Eye (tissue), 1 donor: ENCODE measurements at regions not wholly inside any gene's neighbourhood (a gene's known extent, or its start where the extent isn't known, plus 50 kb on each side); places are given as distances from the start of the nearest gene placed in this dataset.
"Not testable (repeated sequence)": the region's sequence is repeated elsewhere in the genome, so short reads cannot be mapped to it uniquely, and the experiment has no call there.

Source experiments
- DNase-seq: peaks from one replicate; pipeline ENCODE4 v3.0.0-alpha.2; 2015

GRCh38 chr6:140806431-140806830 lies 1326.3 kb upstream of the GJE1 start:
- DNase-seq: no peak

GRCh38 chr6:140794544-140794943 lies 1338.2 kb upstream of the GJE1 start:
- no peak for DNase-seq

GRCh38 chr6:140790109-140790508 lies 1342.6 kb upstream of the GJE1 start:
- no peak for DNase-seq

- no peak for DNase-seq
Observed at GRCh38 chr6:140789466-140789865, 1343.3 kb upstream of the GJE1 start.

- DNase-seq: no peak
Observed at GRCh38 chr6:140785926-140786325, 1346.8 kb upstream of the GJE1 start.

GRCh38 chr6:140784573-140784972 lies 1348.2 kb upstream of the GJE1 start:
- no peak for DNase-seq

GRCh38 chr6:140783504-140783903 lies 1349.2 kb upstream of the GJE1 start:
- not testable (repeated sequence) for DNase-seq

- no peak for DNase-seq
Observed at GRCh38 chr6:140782941-140783340, 1349.8 kb upstream of the GJE1 start.

GRCh38 chr6:140779991-140780596 lies 1352.6 kb upstream of the GJE1 start:
- DNase-seq: no peak

- no peak for DNase-seq
Observed at GRCh38 chr6:140779341-140779740, 1353.4 kb upstream of the GJE1 start.

GRCh38 chr6:140777780-140778179 lies 1354.9 kb upstream of the GJE1 start:
- DNase-seq: no peak

- DNase-seq: no peak
Observed at GRCh38 chr6:140775061-140775460, 1357.7 kb upstream of the GJE1 start.

GRCh38 chr6:140774080-140774505 lies 1358.6 kb upstream of the GJE1 start:
- DNase-seq: peak; percentile 18

- DNase-seq: no peak
Observed at GRCh38 chr6:140773276-140773675, 1359.4 kb upstream of the GJE1 start.

- DNase-seq: peak; percentile 1
Observed at GRCh38 chr6:140772576-140772975, 1360.1 kb upstream of the GJE1 start.

- no peak for DNase-seq
Observed at GRCh38 chr6:140768133-140768532, 1364.6 kb upstream of the GJE1 start.

- DNase-seq: no peak
Observed at GRCh38 chr6:140766999-140767398, 1365.7 kb upstream of the GJE1 start.

GRCh38 chr6:140758169-140758877 lies 1374.4 kb upstream of the GJE1 start:
- DNase-seq: no peak

- no peak for DNase-seq
Observed at GRCh38 chr6:140752234-140752633, 1377.8 kb upstream of the CITED2 start.

- no peak for DNase-seq
Observed at GRCh38 chr6:140747114-140747513, 1372.7 kb upstream of the CITED2 start.

- DNase-seq: no peak
Observed at GRCh38 chr6:140744659-140745320, 1370.3 kb upstream of the CITED2 start.

- peak; percentile 85 for DNase-seq
Observed at GRCh38 chr6:140736231-140736630, 1361.8 kb upstream of the CITED2 start.

- DNase-seq: no peak
Observed at GRCh38 chr6:140732991-140733390, 1358.5 kb upstream of the CITED2 start.

GRCh38 chr6:140732155-140732554 lies 1357.7 kb upstream of the CITED2 start:
- DNase-seq: no peak
